SK-N-SH (cell line): ENCODE measurements at regions not wholly inside any gene's neighbourhood (a gene's known extent, or its start where the extent isn't known, plus 50 kb on each side); places are given as distances from the start of the nearest gene placed in this dataset.
A peak's percentile ranks its signal among the peaks of the same experiment; 100 is the strongest.

Source experiments
- CTCF ChIA-PET: fragments of 300-600, 350-600 bp; formaldehyde crosslinking; extraction: SDS; loops from one replicate; lab custom pipeline; 2021; lab: Yijun Ruan, JAX
- POLR2A ChIA-PET: fragments of 350-600 bp; sonication (Branson Sonifier 250); formaldehyde crosslinking; extraction: SDS; loops from one replicate; lab custom pipeline; 2020; ENCODE audit warnings: antibody characterized with exemption, inconsistent platforms; lab: Yijun Ruan, JAX
- DNase-seq: peaks from one replicate; pipeline ENCODE4 v3.0.0; 2012
- H2AFZ ChIP-seq: fragments of 200-600 bp; sonication (generic); 2 replicates; pipeline ENCODE4 v1.8.1; 2016; ENCODE audit warnings: antibody characterized with exemption, mild to moderate bottlenecking, low read depth
- H3F3A ChIP-seq: fragments of 200-600 bp; sonication (generic); replicated peaks from 2 replicates; pipeline ENCODE3; 2016; ENCODE audit warnings: antibody characterized with exemption, mild to moderate bottlenecking; ENCODE audit not compliant: insufficient read depth
- H3K27ac ChIP-seq, 2 experiments: fragments of 200-500 bp in 1 of 2; fragments of 200-600 bp in 1 of 2; sonication (Bioruptor generic) in 1 of 2; sonication (generic), shearing (Covaris generic) in 1 of 2; 2 replicates each; pipeline versions ENCODE4 v1.5.1 to v1.6.1; 2014 to 2016; ENCODE audit warnings: low read depth in 2 of 2, inconsistent platforms in 1 of 2, low read length in 1 of 2, mild to moderate bottlenecking in 1 of 2, mixed read lengths in 1 of 2
- H3K27me3 ChIP-seq: fragments of 200-600 bp; sonication (generic), shearing (Covaris generic); 2 replicates; pipeline ENCODE4 v1.6.1; 2016; ENCODE audit warnings: mixed run types; ENCODE audit not compliant: insufficient read depth
- H3K36me3 ChIP-seq, 2 experiments: fragments of 200-500 bp in 1 of 2; fragments of 200-600 bp in 1 of 2; sonication (Bioruptor generic) in 1 of 2; sonication (generic) in 1 of 2; replicated peaks in 1 of 2; 2 replicates each; pipeline versions ENCODE3 to v1.5.1; 2014 to 2016; ENCODE audit warnings: low read length in 1 of 2, mild to moderate bottlenecking in 1 of 2; ENCODE audit not compliant: insufficient read depth in 2 of 2, control insufficient read depth in 1 of 2
- H3K4me1 ChIP-seq, 2 experiments: fragments of 200-500 bp in 1 of 2; fragments of 200-600 bp in 1 of 2; sonication (Bioruptor generic) in 1 of 2; sonication (generic), shearing (Covaris generic) in 1 of 2; 2 replicates each; pipeline versions ENCODE4 v1.5.1 to v1.6.1; 2014 to 2016; ENCODE audit warnings: low read depth in 1 of 2, low read length in 1 of 2, mixed run types in 1 of 2; ENCODE audit not compliant: insufficient read depth in 2 of 2, control insufficient read depth in 1 of 2
- H3K4me2 ChIP-seq: fragments of 200-600 bp; sonication (generic), shearing (Covaris generic); 2 replicates; pipeline ENCODE4 v1.6.1; 2017; ENCODE audit warnings: mixed run types
- H3K4me3 ChIP-seq, 2 experiments: fragments of 200-500 bp in 1 of 2; fragments of 200-600 bp in 1 of 2; sonication (Bioruptor generic) in 1 of 2; sonication (generic), shearing (Covaris generic) in 1 of 2; 2 replicates each; pipeline versions ENCODE4 v1.5.1 to v1.8.1; 2014 to 2016; ENCODE audit warnings: low read depth in 2 of 2, inconsistent platforms in 1 of 2, low read length in 1 of 2, mild to moderate bottlenecking in 1 of 2, mixed read lengths in 1 of 2, moderate library complexity in 1 of 2
- H3K79me2 ChIP-seq: fragments of 200-600 bp; sonication (generic); 2 replicates; pipeline ENCODE4 v1.8.1; 2017; ENCODE audit warnings: mild to moderate bottlenecking; ENCODE audit not compliant: insufficient read depth
- H3K9ac ChIP-seq: fragments of 200-600 bp; sonication (generic); 2 replicates; pipeline ENCODE4 v1.6.1; 2017; ENCODE audit warnings: mixed run types
- H3K9me2 ChIP-seq: fragments of 200-600 bp; sonication (generic); 2 replicates; pipeline ENCODE4 v1.6.1; 2017; ENCODE audit warnings: mixed run types
- H3K9me3 ChIP-seq: fragments of 200-600 bp; sonication (generic); 2 replicates; pipeline ENCODE4 v1.6.1; 2017; ENCODE audit warnings: mixed run types, mild to moderate bottlenecking, moderate library complexity
- H4K20me1 ChIP-seq: fragments of 200-600 bp; sonication (generic); 2 replicates; pipeline ENCODE4 v1.6.1; 2017; ENCODE audit warnings: mild to moderate bottlenecking, mixed run types; ENCODE audit not compliant: insufficient read depth
- CTCF ChIP-seq: fragments of 200-600 bp; sonication (generic); IDR thresholded peaks from 2 replicates; pipeline ENCODE4 v1.6.1; 2017; ENCODE audit warnings: antibody characterized with exemption, mild to moderate bottlenecking, moderate library complexity
- ELF1 ChIP-seq: IDR thresholded peaks from 2 replicates; pipeline ENCODE4 v1.4.0; 2012
- EP300 ChIP-seq, 2 experiments: IDR thresholded peaks; 2 replicates each; pipeline versions ENCODE4 v1.4.0 to v1.6.1; 2012; ENCODE audit warnings: borderline replicate concordance in 1 of 2, low read depth in 1 of 2, low read length in 1 of 2
- FOXM1 ChIP-seq: IDR thresholded peaks from 2 replicates; pipeline ENCODE4 v1.4.0; 2012; ENCODE audit warnings: low read depth, mild to moderate bottlenecking
- GABPA ChIP-seq: IDR thresholded peaks from 2 replicates; pipeline ENCODE4 v1.4.0; 2012; ENCODE audit warnings: low read depth, mild to moderate bottlenecking
- GATA2 ChIP-seq: sonication (generic); formaldehyde crosslinking; IDR thresholded peaks from 2 replicates; pipeline ENCODE4 v1.5.0; 2020; ENCODE audit warnings: mild to moderate bottlenecking, missing genetic modification reagents
- MEF2A ChIP-seq: IDR thresholded peaks from 2 replicates; pipeline ENCODE4 v1.4.0; 2012; ENCODE audit warnings: low read depth, borderline replicate concordance
- POLR2AphosphoS5 ChIP-seq: IDR thresholded peaks from 2 replicates; pipeline ENCODE4 v1.6.1; 2012; ENCODE audit warnings: low read depth, low read length
- RXRA ChIP-seq: IDR thresholded peaks from 2 replicates; pipeline ENCODE4 v1.4.0; 2012; ENCODE audit warnings: low read depth, mild to moderate bottlenecking, borderline replicate concordance
- SIN3A ChIP-seq: IDR thresholded peaks from 2 replicates; pipeline ENCODE4 v1.6.1; 2012; ENCODE audit warnings: low read depth, mild to moderate bottlenecking, low read length, moderate library complexity, borderline replicate concordance
- TAF1 ChIP-seq: IDR thresholded peaks from 2 replicates; pipeline ENCODE4 v1.6.1; 2012; ENCODE audit warnings: low read depth, mild to moderate bottlenecking, low read length, moderate library complexity, borderline replicate concordance
- TCF12 ChIP-seq: IDR thresholded peaks from 2 replicates; pipeline ENCODE4 v1.4.0; 2012
- TEAD4 ChIP-seq: IDR thresholded peaks from 2 replicates; pipeline ENCODE4 v1.4.0; 2012; ENCODE audit warnings: mild to moderate bottlenecking, borderline replicate concordance; ENCODE audit not compliant: insufficient read depth
- YY1 ChIP-seq: IDR thresholded peaks from 2 replicates; pipeline ENCODE4 v1.4.0; 2012; ENCODE audit warnings: low read depth, mild to moderate bottlenecking
- WGBS: methylation state at CpG from one replicate; pipeline ENCODE4 v1.1.6; 2017; ENCODE audit warnings: low lambda C conversion rate; 5-methylcytosine and 5-hydroxymethylcytosine counted together
- TF ChIP-seq, protein P1 (sequence below): IDR thresholded peaks from 2 replicates; pipeline ENCODE4; 2012
- TF ChIP-seq, protein P2 (sequence below): IDR thresholded peaks from 2 replicates; pipeline ENCODE4 v1.4.0; 2012; ENCODE audit warnings: low read depth

- Histone ChIP-seq H3K27ac (peak overlapping the region in 1 of 2 experiments; percentile 66; a peak in 2 of 4 replicates), H3K36me3 (no peaks in the 10 kb centered on the region), H3K27me3 (no peaks in the 10 kb centered on the region), H3K9me2 (no peaks in the 10 kb centered on the region), H3K9me3 (no peaks in the 10 kb centered on the region), H4K20me1 (no peaks in the 10 kb centered on the region), H3K79me2 (no peaks in the 10 kb centered on the region), H2AFZ (no peak overlapping the region), H3K9ac (peak overlapping the region; percentile 40), H3F3A (peaks cover 23% of the 10 kb centered on the region), H3K4me2 (no peak overlapping the region), H3K4me1 (peaks cover 2 to 23% of the 10 kb centered on the region in 2 experiments; a peak in 3 of 4 replicates), H3K4me3 (no peak overlapping the region)
- POLR2A ChIA-PET, result no interaction called here
- WGBS, result 50% methylated on average over 2 of the region's 2 CpGs
- DNase-seq, result no peak
- TF ChIP-seq TEAD4 (no peak), FOXM1 (no peak), TAF1 (no peak), CTCF (no peak), MEF2A (no peak), GATA2 (no peak), RXRA (no peak), TCF12 (no peak), POLR2AphosphoS5 (no peak), GABPA (no peak), ELF1 (no peak)
- TF ChIP-seq, protein P1, sequence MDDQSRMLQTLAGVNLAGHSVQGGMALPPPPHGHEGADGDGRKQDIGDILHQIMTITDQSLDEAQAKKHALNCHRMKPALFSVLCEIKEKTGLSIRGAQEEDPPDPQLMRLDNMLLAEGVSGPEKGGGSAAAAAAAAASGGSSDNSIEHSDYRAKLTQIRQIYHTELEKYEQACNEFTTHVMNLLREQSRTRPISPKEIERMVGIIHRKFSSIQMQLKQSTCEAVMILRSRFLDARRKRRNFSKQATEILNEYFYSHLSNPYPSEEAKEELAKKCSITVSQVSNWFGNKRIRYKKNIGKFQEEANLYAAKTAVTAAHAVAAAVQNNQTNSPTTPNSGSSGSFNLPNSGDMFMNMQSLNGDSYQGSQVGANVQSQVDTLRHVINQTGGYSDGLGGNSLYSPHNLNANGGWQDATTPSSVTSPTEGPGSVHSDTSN, result no peak
- TF ChIP-seq, protein P2, sequence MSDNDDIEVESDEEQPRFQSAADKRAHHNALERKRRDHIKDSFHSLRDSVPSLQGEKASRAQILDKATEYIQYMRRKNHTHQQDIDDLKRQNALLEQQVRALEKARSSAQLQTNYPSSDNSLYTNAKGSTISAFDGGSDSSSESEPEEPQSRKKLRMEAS, result no peak
- CTCF ChIA-PET, result interaction anchor here (0.6 kb wide), 1 partner anchor 25 kb away, joined by 4 read pairs; no protein-coding TSS in a partner anchor
Observed at GRCh38 chr5:103424026-103424425, 138.6 kb downstream of the NUDT12 start.

- Histone ChIP-seq H3K9me3 (no peaks in the 10 kb centered on the region), H2AFZ (no peak overlapping the region), H3K4me2 (no peak overlapping the region), H3K36me3 (no peaks in the 10 kb centered on the region), H3K9ac (no peak overlapping the region), H3K4me1 (peaks cover 0 to 12% of the 10 kb centered on the region in 2 experiments; a peak in 2 of 4 replicates), H3F3A (peaks cover 20% of the 10 kb centered on the region), H3K27me3 (no peaks in the 10 kb centered on the region), H4K20me1 (no peaks in the 10 kb centered on the region), H3K4me3 (no peak overlapping the region), H3K79me2 (no peaks in the 10 kb centered on the region), H3K9me2 (no peaks in the 10 kb centered on the region), H3K27ac (no peak overlapping the region)
- POLR2A ChIA-PET, result no interaction called here
- CTCF ChIA-PET, result interaction anchor here (0.7 to 1.2 kb wide), 2 partner anchors 49 to 164 kb away, joined by 3 read pairs; partner anchors contain the start of gene MACIR
- TF ChIP-seq YY1 (no peak), SIN3A (no peak), EP300 (IDR thresholded peaks at IDR 0.05; ENCODE audit: borderline replicate concordance in 1 of 2, low read depth in 1 of 2, low read length in 1 of 2) (no peak)
- TF ChIP-seq, protein P2, result no peak
- DNase-seq, result no peak
Observed at GRCh38 chr5:103422756-103423155, 139.8 kb downstream of the NUDT12 start.
